HCT116 (cell line): ENCODE measurements at regions not wholly inside any gene's neighbourhood (a gene's known extent, or its start where the extent isn't known, plus 50 kb on each side); places are given as distances from the start of the nearest gene placed in this dataset.

Source experiments
- MAX ChIP-seq: IDR thresholded peaks from 2 replicates; pipeline ENCODE4 v1.6.1; 2012
- POLR2A ChIP-seq: IDR thresholded peaks from 2 replicates; pipeline ENCODE4 v1.7.0; 2011; ENCODE audit warnings: borderline replicate concordance; ENCODE audit not compliant: insufficient read depth, insufficient read length; ENCODE audit errors: extremely low read depth
- ZNF274 ChIP-seq: fragments of 200-500 bp; sonication (Bioruptor generic); IDR thresholded peaks from 2 replicates; pipeline ENCODE4 v1.6.1; 2014; ENCODE audit warnings: mild to moderate bottlenecking, low read depth, low read length, inconsistent platforms

DNA sequence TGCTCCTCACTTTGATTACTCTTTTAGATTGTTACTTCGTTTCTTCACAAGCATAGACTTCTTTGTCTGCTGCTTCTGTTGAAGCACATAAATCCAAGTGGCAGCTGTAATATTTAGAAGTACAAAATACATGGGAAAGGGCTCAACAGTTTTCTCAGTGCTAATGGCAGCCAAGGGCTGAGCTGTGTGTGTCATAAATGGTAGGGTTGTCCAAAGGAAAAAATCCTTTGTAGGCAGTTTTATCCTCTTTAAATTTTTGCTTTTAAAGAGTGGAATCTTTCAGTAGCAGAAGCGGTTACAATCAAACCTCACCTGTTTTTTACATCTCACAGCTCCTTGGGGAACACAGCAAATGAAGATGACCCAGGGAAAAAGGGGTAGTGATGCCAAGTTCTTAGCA lies 650.8 kb downstream of the PLPP3 start:
- TF ChIP-seq POLR2A (no peak), ZNF274 (no peak), MAX (no peak)
